Esophagus (tissue), 2 donors: ENCODE measurements at regions not wholly inside any gene's neighbourhood (a gene's known extent, or its start where the extent isn't known, plus 50 kb on each side); places are given as distances from the start of the nearest gene placed in this dataset.

Source experiments
- H3K27ac ChIP-seq, 2 donors: one replicate each; pipeline ENCODE4 v1.5.1; 2013; ENCODE audit warnings: low read depth in 2 of 2, mild to moderate bottlenecking in 2 of 2, inconsistent platforms in 1 of 2, low read length in 1 of 2, moderate library complexity in 1 of 2
- H3K27me3 ChIP-seq, 2 donors: one replicate each; pipeline ENCODE4 v1.6.1; 2013; ENCODE audit warnings: low read length in 2 of 2, control low read depth in 1 of 2, mild to moderate bottlenecking in 1 of 2; ENCODE audit not compliant: insufficient read depth in 2 of 2, control insufficient read depth in 1 of 2
- H3K36me3 ChIP-seq, 2 donors: one replicate each; pipeline ENCODE4 v1.6.1; 2013; ENCODE audit warnings: low read length in 1 of 2; ENCODE audit not compliant: control insufficient read depth in 2 of 2, insufficient read depth in 2 of 2
- H3K4me1 ChIP-seq, 2 donors: one replicate each; pipeline ENCODE4 v1.6.1; 2013; ENCODE audit warnings: low read length in 1 of 2; ENCODE audit not compliant: control insufficient read depth in 2 of 2, insufficient read depth in 2 of 2
- H3K4me3 ChIP-seq, 2 donors: one replicate each; pipeline ENCODE4 v1.5.1; 2013; ENCODE audit warnings: low read length in 2 of 2, mild to moderate bottlenecking in 2 of 2, low read depth in 1 of 2, moderate library complexity in 1 of 2
- H3K9me3 ChIP-seq, 2 donors: one replicate each; pipeline ENCODE4 v1.6.1; 2013; ENCODE audit warnings: mild to moderate bottlenecking in 2 of 2, low read depth in 1 of 2, low read length in 1 of 2, moderate library complexity in 1 of 2; ENCODE audit not compliant: control insufficient read depth in 2 of 2, insufficient read depth in 1 of 2
- WGBS, 2 donors: extraction: QIAGEN DNeasy Blood & Tissue Kit; methylation state at CpG; one replicate each; pipeline ENCODE4 v1.1.7; 2013; 5-methylcytosine and 5-hydroxymethylcytosine counted together
- donor health status: healthy with polysubstance abuse.
- donor health status: Bipolar disorder and iron deficiency.

GRCh38 chr7:41910940-41911600, 208.2 kb upstream of the INHBA start:
- H3K4me3 ChIP-seq: no peak overlapping the region
- H3K27me3 ChIP-seq: no peaks in the 10 kb centered on the region
- H3K9me3 ChIP-seq: no peaks in the 10 kb centered on the region
- H3K27ac ChIP-seq: no peak overlapping the region
- no peaks in the 10 kb centered on the region for H3K36me3 ChIP-seq
- no peaks in the 10 kb centered on the region for H3K4me1 ChIP-seq
- WGBS, 2 donors: 64 to 76% methylated on average over 3 of the region's 3 CpGs

- Histone ChIP-seq H3K9me3 (no peaks in the 10 kb centered on the region), H3K36me3 (no peaks in the 10 kb centered on the region), H3K4me3 (no peak overlapping the region), H3K27ac (no peak overlapping the region), H3K27me3 (no peaks in the 10 kb centered on the region), H3K4me1 (no peaks in the 10 kb centered on the region)
These were observed 204.6 kb upstream of the INHBA start for GRCh38 chr7:41907444-41907843.

- Histone ChIP-seq H3K27me3 (no peaks in the 10 kb centered on the region), H3K9me3 (no peaks in the 10 kb centered on the region)
- 44 to 49% methylated on average over 2 of the region's 2 CpGs for WGBS, 2 donors
These were observed 197.6 kb upstream of the INHBA start for GRCh38 chr7:41900532-41900931.

GRCh38 chr7:41899823-41900433, 197.0 kb upstream of the INHBA start:
- WGBS, 2 donors: 53 to 54% methylated on average over 4 of the region's 4 CpGs
- Histone ChIP-seq H3K4me1 (no peaks in the 10 kb centered on the region), H3K36me3 (no peaks in the 10 kb centered on the region), H3K27ac (no peak overlapping the region), H3K9me3 (no peaks in the 10 kb centered on the region), H3K4me3 (no peak overlapping the region), H3K27me3 (no peaks in the 10 kb centered on the region)

More at GRCh38 chr7:41900532-41900931, 197.6 kb upstream of the INHBA start:
- Histone ChIP-seq H3K27ac (no peak overlapping the region), H3K4me3 (no peak overlapping the region), H3K36me3 (no peaks in the 10 kb centered on the region), H3K4me1 (no peaks in the 10 kb centered on the region)

- Histone ChIP-seq H3K9me3 (no peaks in the 10 kb centered on the region), H3K4me3 (no peak overlapping the region)
- 89 to 93% methylated on average over 2 of the region's 2 CpGs for WGBS, 2 donors
These were observed 190.8 kb upstream of the INHBA start for GRCh38 chr7:41893656-41894055.

GRCh38 chr7:41892356-41893100, 189.6 kb upstream of the INHBA start:
- WGBS, 2 donors: 74 to 94% methylated on average over 2 of the region's 2 CpGs
- no peaks in the 10 kb centered on the region for H3K9me3 ChIP-seq
- no peaks in the 10 kb centered on the region for H3K27me3 ChIP-seq
- H3K36me3 ChIP-seq: no peaks in the 10 kb centered on the region
- H3K27ac ChIP-seq: no peak overlapping the region
- H3K4me1 ChIP-seq: no peaks in the 10 kb centered on the region
- H3K4me3 ChIP-seq: no peak overlapping the region

More at GRCh38 chr7:41893656-41894055, 190.8 kb upstream of the INHBA start:
- no peaks in the 10 kb centered on the region for H3K4me1 ChIP-seq
- no peaks in the 10 kb centered on the region for H3K27me3 ChIP-seq
- H3K36me3 ChIP-seq: no peaks in the 10 kb centered on the region
- H3K27ac ChIP-seq: no peak overlapping the region

- 77 to 83% methylated on average over 8 of the region's 8 CpGs for WGBS, 2 donors
- Histone ChIP-seq H3K36me3 (no peaks in the 10 kb centered on the region), H3K4me1 (peaks cover 0 to 3% of the 10 kb centered on the region in 2 donors), H3K27me3 (no peaks in the 10 kb centered on the region), H3K27ac (no peak overlapping the region), H3K9me3 (no peaks in the 10 kb centered on the region), H3K4me3 (no peak overlapping the region)
These were observed 189.1 kb upstream of the INHBA start for GRCh38 chr7:41891950-41892349.

- 75 to 83% methylated on average over 9 of the region's 9 CpGs for WGBS, 2 donors
- Histone ChIP-seq H3K36me3 (no peaks in the 10 kb centered on the region), H3K27ac (no peak overlapping the region), H3K27me3 (no peaks in the 10 kb centered on the region), H3K4me3 (no peak overlapping the region), H3K9me3 (no peaks in the 10 kb centered on the region), H3K4me1 (peaks cover 0 to 3% of the 10 kb centered on the region in 2 donors)
These were observed 187.9 kb upstream of the INHBA start for GRCh38 chr7:41890631-41891274.

GRCh38 chr7:41889472-41889871, 186.6 kb upstream of the INHBA start:
- Histone ChIP-seq H3K4me3 (no peak overlapping the region), H3K27me3 (no peaks in the 10 kb centered on the region), H3K4me1 (peaks cover 0 to 3% of the 10 kb centered on the region in 2 donors), H3K36me3 (no peaks in the 10 kb centered on the region), H3K27ac (no peak overlapping the region), H3K9me3 (no peaks in the 10 kb centered on the region)
- 91 to 95% methylated on average over 4 of the region's 4 CpGs for WGBS, 2 donors
